K562 (cell line): ENCODE measurements at regions not wholly inside any gene's neighbourhood (a gene's known extent, or its start where the extent isn't known, plus 50 kb on each side); places are given as distances from the start of the nearest gene placed in this dataset.

Source experiments
- ATAC-seq: fragments of 200-7000 bp; cut with Tn5 transposase; 3 replicates; pipeline ENCODE4 v1.9.1; 2020; ENCODE audit warnings: moderate library complexity
- BruUV-seq: library from RNA; stranded (reverse); fragments of 400-500 nt; replicated peaks from 2 replicates; lab custom pipeline; 2021; lab: Mats Ljungman, UMichigan
- CTCF ChIA-PET: fragments of 300-600 bp; formaldehyde crosslinking; extraction: SDS; loops from one replicate; lab custom pipeline; 2021; ENCODE audit warnings: low intra/inter-chr PET ratio; lab: Yijun Ruan, JAX
- POLR2A ChIA-PET: fragments of 300-600, 350-650 bp; sonication (Branson Sonifier 250); formaldehyde crosslinking; extraction: SDS; loops from one replicate; lab custom pipeline; 2021; ENCODE audit warnings: antibody characterized with exemption, inconsistent platforms; lab: Yijun Ruan, JAX
- DNase-seq, 4 experiments: peaks; one replicate each; pipeline versions ENCODE4 v3.0.0 to v3.0.0-alpha.2; 2011 to 2018; ENCODE audit warnings: low spot score in 3 of 4, mixed read lengths in 3 of 4; ENCODE audit errors: extremely low read depth in 1 of 4
- FAIRE-seq: peaks from 2 replicates; lab custom pipeline; 2011; peaks lifted over from hg19 to GRCh38; lab: Jason Lieb, UNC
- H2AFZ ChIP-seq: 2 replicates; pipeline ENCODE4 v1.6.0; 2011; ENCODE audit warnings: low read depth, low read length, control low read depth, inconsistent platforms
- H3K27ac ChIP-seq: fragments of 200-600 bp; 3 replicates; pipeline ENCODE4 v1.8.0; 2011; ENCODE audit warnings: low read depth, mild to moderate bottlenecking, control low read depth, inconsistent platforms, low read length, moderate library complexity, mixed read lengths; ENCODE audit errors: extremely low read depth
- H3K27me3 ChIP-seq, 2 experiments: fragments of 300-600 bp in 1 of 2; 2 replicates in 1 of 2; 3 replicates in 1 of 2; pipeline versions ENCODE4 v1.6.0 to v1.8.0; 2011; ENCODE audit warnings: inconsistent platforms in 2 of 2, low read length in 2 of 2, mild to moderate bottlenecking in 1 of 2, mixed read lengths in 1 of 2, moderate library complexity in 1 of 2; ENCODE audit not compliant: control insufficient read depth in 2 of 2, insufficient read depth in 2 of 2
- H3K36me3 ChIP-seq: fragments of 300-600 bp; 3 replicates; pipeline ENCODE4 v1.8.0; 2011; ENCODE audit warnings: mild to moderate bottlenecking, low read length, inconsistent platforms; ENCODE audit not compliant: control insufficient read depth, insufficient read depth
- H3K4me1 ChIP-seq, 2 experiments: fragments of 200-600 bp in 1 of 2; replicated peaks in 1 of 2; 2 replicates in 1 of 2; 3 replicates in 1 of 2; pipeline versions ENCODE4 v1.5.1 to v1.8.0; 2011; ENCODE audit warnings: inconsistent platforms in 2 of 2, low read length in 2 of 2, mild to moderate bottlenecking in 1 of 2, mixed read lengths in 1 of 2, moderate library complexity in 1 of 2; ENCODE audit not compliant: control insufficient read depth in 2 of 2, insufficient read depth in 2 of 2
- H3K4me2 ChIP-seq: 2 replicates; pipeline ENCODE4 v1.6.1; 2011; ENCODE audit warnings: low read length, control low read depth, inconsistent platforms, mixed read lengths; ENCODE audit not compliant: insufficient read depth
- H3K4me3 ChIP-seq: fragments of 200-600 bp; sonication (generic), shearing (Covaris generic); 2 replicates; pipeline ENCODE4 v1.5.1; 2016; ENCODE audit warnings: control low read depth, inconsistent platforms
- H3K79me2 ChIP-seq: fragments of 200-600 bp; 3 replicates; pipeline ENCODE4 v1.8.0; 2011; ENCODE audit warnings: low read length, inconsistent platforms; ENCODE audit not compliant: control insufficient read depth, insufficient read depth
- H3K9ac ChIP-seq, 2 experiments: 2 replicates each; pipeline versions ENCODE4 v1.6.0 to v1.6.1; 2011; ENCODE audit warnings: low read depth in 2 of 2, low read length in 2 of 2, control low read depth in 1 of 2, inconsistent platforms in 1 of 2, mild to moderate bottlenecking in 1 of 2, mixed read lengths in 1 of 2; ENCODE audit not compliant: insufficient read depth in 1 of 2
- H3K9me1 ChIP-seq: one replicate; pipeline ENCODE4 v1.6.0; 2011; ENCODE audit warnings: inconsistent platforms, mild to moderate bottlenecking, low read length, moderate library complexity; ENCODE audit not compliant: control insufficient read depth, insufficient read depth
- H3K9me3 ChIP-seq: replicated peaks from 2 replicates; pipeline ENCODE4 v1.5.1; 2011; ENCODE audit warnings: low read depth, low read length, inconsistent platforms; ENCODE audit not compliant: control insufficient read depth, insufficient read depth
- H4K20me1 ChIP-seq: replicated peaks from 2 replicates; pipeline ENCODE4 v1.6.1; 2011; ENCODE audit warnings: low read length, inconsistent platforms, mixed read lengths; ENCODE audit not compliant: control insufficient read depth, insufficient read depth
- ASH1L ChIP-seq: fragments of 450-650 bp; IDR thresholded peaks from 2 replicates; pipeline ENCODE4 v1.6.1; 2018; ENCODE audit warnings: borderline replicate concordance, mild to moderate bottlenecking, low read depth; ENCODE audit not compliant: partially characterized antibody
- CEBPZ ChIP-seq: fragments of 150-350 bp; IDR thresholded peaks from 2 replicates; pipeline ENCODE4 v1.6.1; 2014; ENCODE audit warnings: low read depth, mild to moderate bottlenecking, low read length, borderline replicate concordance
- DDX20 ChIP-seq: fragments of 450-650 bp; IDR thresholded peaks from 2 replicates; pipeline ENCODE4 v1.6.1; 2016; ENCODE audit warnings: missing genetic modification characterization, low read depth, mild to moderate bottlenecking, missing compliant biosample characterization, moderate library complexity
- FOXM1 ChIP-seq, 2 experiments: fragments of 450-650 bp in 1 of 2; sonication (generic) in 1 of 2; formaldehyde crosslinking in 1 of 2; IDR thresholded peaks; 2 replicates each; pipeline versions ENCODE4 v1.6.1 to v1.9.0; 2017 to 2022; ENCODE audit warnings: low read depth in 2 of 2, mild to moderate bottlenecking in 2 of 2, missing genetic modification reagents in 1 of 2, moderate library complexity in 1 of 2
- HNRNPUL1 ChIP-seq: fragments of 200-400 bp; formaldehyde crosslinking; IDR thresholded peaks from 2 replicates; pipeline ENCODE4 v1.6.1; 2017; ENCODE audit warnings: low read length
- MTF1 ChIP-seq: fragments of 250-450 bp; sonication (Bioruptor Pico); IDR thresholded peaks from 2 replicates; pipeline ENCODE4 v1.9.0; 2021; ENCODE audit warnings: moderate library complexity, mild to moderate bottlenecking, inconsistent platforms, borderline replicate concordance
- NCOA2 ChIP-seq, 2 experiments: fragments of 450-650 bp; IDR thresholded peaks; 2 replicates each; pipeline ENCODE4 v1.6.1; 2018; ENCODE audit warnings: mild to moderate bottlenecking in 2 of 2, moderate library complexity in 1 of 2; ENCODE audit not compliant: partially characterized antibody in 2 of 2
- SPI1 ChIP-seq: IDR thresholded peaks from 2 replicates; pipeline ENCODE4 v1.6.1; 2011; ENCODE audit warnings: low read depth, low read length, control low read depth, borderline replicate concordance
- ZNF212 ChIP-seq: fragments of 450-650 bp; formaldehyde crosslinking; IDR thresholded peaks from 2 replicates; pipeline ENCODE4 v1.4.0; 2020; ENCODE audit warnings: mild to moderate bottlenecking
- ZNF232 ChIP-seq: sonication (generic); formaldehyde crosslinking; IDR thresholded peaks from 2 replicates; pipeline ENCODE4 v1.8.0; 2022; ENCODE audit warnings: mild to moderate bottlenecking, missing genetic modification reagents
- WGBS: fragments of 100-300 bp; shearing (Covaris generic); methylation state at CpG from one replicate; pipeline ENCODE4 v1.1.6; 2016; ENCODE audit warnings: low coverage, mixed read lengths; ENCODE audit not compliant: insufficient coverage; ENCODE audit errors: missing lambda C conversion rate; 5-methylcytosine and 5-hydroxymethylcytosine counted together
- in situ Hi-C: fragments of 300-500 bp; cut with MboI; formaldehyde crosslinking; loops from 4 replicates; pipeline ENCODE4 v1.15.0; 2018; ENCODE audit warnings: inconsistent platforms, mixed read lengths
- intact Hi-C: fragments of 100-400 bp; cut with micrococcal nuclease; formaldehyde crosslinking; loops from 2 replicates; pipeline ENCODE4 v1.14.2; 2022
- TF ChIP-seq, protein P1 (sequence below), 2 experiments: fragments of 450-650 bp; IDR thresholded peaks; 2 replicates each; pipeline ENCODE4 v1.6.1; 2016; ENCODE audit warnings: mild to moderate bottlenecking in 2 of 2, borderline replicate concordance in 1 of 2, low read depth in 1 of 2, moderate library complexity in 1 of 2

- FAIRE-seq (no peak), ATAC-seq (no peak), DNase-seq (no peak)
- H2AFZ ChIP-seq: no peak overlapping the region
- no peaks in the 10 kb centered on the region for H3K9me1 ChIP-seq
- no peaks in the 10 kb centered on the region for H3K79me2 ChIP-seq
- H4K20me1 ChIP-seq: no peaks in the 10 kb centered on the region
- no peaks in the 10 kb centered on the region for H3K36me3 ChIP-seq
- H3K4me3 ChIP-seq: no peak overlapping the region
- in situ Hi-C loops: no loop called here
- no peaks in the 10 kb centered on the region for H3K4me1 ChIP-seq
- BruUV-seq: no TSS peak
- ChIA-PET CTCF (no interaction called here), POLR2A (interaction anchor here (0.6 kb wide), 1 partner anchor 26 kb away, joined by 3 read pairs; no protein-coding TSS in a partner anchor)
- intact Hi-C loops: loop anchor here (10.0 kb wide), 1 partner anchor 1063 kb away; no protein-coding TSS in a partner anchor
- no peak overlapping the region for H3K9ac ChIP-seq
- H3K27me3 ChIP-seq: 0 out of 5 replicates have a peak, but pooled peaks cover 0 to 4% of the 10 kb centered on the region in 2 experiments
- H3K9me3 ChIP-seq: no peaks in the 10 kb centered on the region
- WGBS: 24% methylated on average over 6 of the region's 6 CpGs
- no peak overlapping the region for H3K4me2 ChIP-seq
- H3K27ac ChIP-seq: no peak overlapping the region
- TF ChIP-seq ZNF232 (no peak), ZNF212 (no peak), NCOA2 (IDR thresholded peaks at IDR 0.05; ENCODE audit: partially characterized antibody in 2 of 2) (no peak), FOXM1 (IDR thresholded peaks at IDR 0.05; ENCODE audit: low read depth) (no peak), FOXM1 (CRISPR knock-in tag; IDR thresholded peaks at IDR 0.05; ENCODE audit: low read depth) (no peak), SPI1 (no peak), CEBPZ (no peak), ASH1L (no peak), DDX20 (tag) (no peak), MTF1 (CRISPR knock-in tag) (no peak), HNRNPUL1 (no peak)
- TF ChIP-seq, protein P1, sequence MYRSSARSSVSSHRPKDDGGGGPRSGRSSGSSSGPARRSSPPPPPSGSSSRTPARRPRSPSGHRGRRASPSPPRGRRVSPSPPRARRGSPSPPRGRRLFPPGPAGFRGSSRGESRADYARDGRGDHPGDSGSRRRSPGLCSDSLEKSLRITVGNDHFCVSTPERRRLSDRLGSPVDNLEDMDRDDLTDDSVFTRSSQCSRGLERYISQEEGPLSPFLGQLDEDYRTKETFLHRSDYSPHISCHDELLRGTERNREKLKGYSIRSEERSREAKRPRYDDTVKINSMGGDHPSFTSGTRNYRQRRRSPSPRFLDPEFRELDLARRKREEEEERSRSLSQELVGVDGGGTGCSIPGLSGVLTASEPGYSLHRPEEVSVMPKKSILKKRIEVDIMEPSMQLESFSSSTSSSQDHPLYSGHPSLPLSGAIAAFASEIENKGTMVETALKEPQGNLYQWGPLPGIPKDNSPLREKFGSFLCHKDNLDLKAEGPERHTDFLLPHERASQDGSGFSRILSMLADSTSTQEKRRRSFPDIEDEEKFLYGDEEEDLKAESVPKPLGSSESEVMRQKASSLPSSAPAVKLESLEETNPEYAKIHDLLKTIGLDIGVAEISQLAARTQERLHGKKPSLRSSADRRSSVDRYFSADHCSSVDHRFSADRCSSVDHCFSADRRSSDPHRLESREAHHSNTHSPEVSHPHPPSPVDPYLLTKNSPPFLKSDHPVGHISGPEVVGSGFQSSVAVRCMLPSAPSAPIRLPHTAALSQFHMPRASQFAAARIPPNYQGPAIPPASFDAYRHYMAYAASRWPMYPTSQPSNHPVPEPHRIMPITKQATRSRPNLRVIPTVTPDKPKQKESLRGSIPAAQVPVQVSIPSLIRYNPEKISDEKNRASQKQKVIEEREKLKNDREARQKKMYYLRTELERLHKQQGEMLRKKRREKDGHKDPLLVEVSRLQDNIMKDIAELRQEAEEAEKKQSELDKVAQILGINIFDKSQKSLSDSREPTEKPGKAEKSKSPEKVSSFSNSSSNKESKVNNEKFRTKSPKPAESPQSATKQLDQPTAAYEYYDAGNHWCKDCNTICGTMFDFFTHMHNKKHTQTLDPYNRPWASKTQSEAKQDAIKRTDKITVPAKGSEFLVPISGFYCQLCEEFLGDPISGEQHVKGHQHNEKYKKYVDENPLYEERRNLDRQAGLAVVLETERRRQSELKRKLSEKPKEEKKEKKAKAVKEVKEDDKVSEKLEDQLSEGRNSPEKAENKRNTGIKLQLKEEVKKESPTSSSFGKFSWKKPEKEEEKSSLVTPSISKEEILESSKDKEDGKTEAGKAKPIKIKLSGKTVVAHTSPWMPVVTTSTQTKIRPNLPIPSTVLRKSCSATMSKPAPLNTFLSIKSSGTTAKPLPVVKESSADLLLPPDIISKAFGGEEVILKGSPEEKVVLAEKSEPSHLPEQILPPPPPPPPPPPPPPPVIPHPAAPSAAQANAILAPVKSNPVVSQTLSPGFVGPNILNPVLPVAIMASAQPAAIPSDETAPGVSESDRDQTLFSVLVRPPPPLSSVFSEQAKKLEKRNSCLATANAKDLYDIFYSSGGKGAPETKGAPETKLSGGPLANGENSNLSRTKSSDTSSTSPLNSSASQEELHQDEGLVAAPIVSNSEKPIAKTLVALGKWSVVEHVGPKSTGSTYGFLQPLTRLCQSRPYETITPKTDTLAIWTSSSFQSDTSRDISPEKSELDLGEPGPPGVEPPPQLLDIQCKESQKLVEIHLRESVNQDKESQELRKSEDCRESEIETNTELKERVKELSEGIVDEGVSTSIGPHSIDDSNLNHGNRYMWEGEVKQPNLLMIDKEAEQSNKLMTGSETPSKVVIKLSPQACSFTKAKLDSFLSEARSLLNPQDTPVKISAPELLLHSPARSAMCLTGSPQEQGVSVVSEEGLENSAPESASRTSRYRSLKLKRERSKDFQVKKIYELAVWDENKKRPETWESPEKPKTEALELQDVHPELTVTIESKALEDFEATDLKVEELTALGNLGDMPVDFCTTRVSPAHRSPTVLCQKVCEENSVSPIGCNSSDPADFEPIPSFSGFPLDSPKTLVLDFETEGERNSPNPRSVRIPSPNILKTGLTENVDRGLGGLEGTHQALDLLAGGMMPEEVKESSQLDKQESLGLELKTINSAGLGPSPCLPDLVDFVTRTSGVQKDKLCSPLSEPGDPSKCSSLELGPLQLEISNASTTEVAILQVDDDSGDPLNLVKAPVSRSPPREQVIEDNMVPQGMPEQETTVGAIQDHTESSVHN (IDR thresholded peaks at IDR 0.05; ENCODE audit: borderline replicate concordance in 1 of 2, low read depth in 1 of 2): no peak
Observed at GRCh38 chr4:123667496-123667895, 270.9 kb downstream of the SPRY1 start.
